Dedifferentiated amniotic fluid mesenchymal stem cell (primary cell): ENCODE measurements at regions not wholly inside any gene's neighbourhood (a gene's known extent, or its start where the extent isn't known, plus 50 kb on each side); places are given as distances from the start of the nearest gene placed in this dataset.

Experiments
- DNase-seq: peaks from one replicate; pipeline ENCODE4 v3.0.0-alpha.2; 2016; ENCODE audit errors: extremely low spot score

- peak; percentile 89 for DNase-seq
Measured at GRCh38 chr2:189267925-189268579, 88.5 kb upstream of the COL5A2 start.

- no peak for DNase-seq
Measured at GRCh38 chr2:189268763-189269162, 89.2 kb upstream of the COL5A2 start.

GRCh38 chr2:189273734-189274133, 94.2 kb upstream of the COL5A2 start:
- no peak for DNase-seq

GRCh38 chr2:189274361-189274760, 94.8 kb upstream of the COL5A2 start:
- no peak for DNase-seq

GRCh38 chr2:189276277-189276676, 96.7 kb upstream of the COL5A2 start:
- DNase-seq: peak; percentile 95

- DNase-seq: no peak
Measured at GRCh38 chr2:189281201-189281600, 101.6 kb upstream of the COL5A2 start.

GRCh38 chr2:189285349-189285748, 105.8 kb upstream of the COL5A2 start:
- no peak for DNase-seq

GRCh38 chr2:189285962-189286645, 106.5 kb upstream of the COL5A2 start:
- DNase-seq: peak; percentile 94

- no peak for DNase-seq
Measured at GRCh38 chr2:189287363-189287762, 107.8 kb upstream of the COL5A2 start.

GRCh38 chr2:189287982-189288521, 108.5 kb upstream of the COL5A2 start:
- DNase-seq: peak; percentile 91

GRCh38 chr2:189291460-189291859, 111.9 kb upstream of the COL5A2 start:
- no peak for DNase-seq

- no peak for DNase-seq
Measured at GRCh38 chr2:189293164-189293563, 113.6 kb upstream of the COL5A2 start.

- DNase-seq: peak; percentile 45
Measured at GRCh38 chr2:189297446-189297845, 117.9 kb upstream of the COL5A2 start.

- DNase-seq: no peak
Measured at GRCh38 chr2:189298038-189298437, 118.5 kb upstream of the COL5A2 start.

- DNase-seq: no peak
Measured at GRCh38 chr2:189298481-189298880, 118.9 kb upstream of the COL5A2 start.

GRCh38 chr2:189299974-189300373, 120.4 kb upstream of the COL5A2 start:
- DNase-seq: no peak

- no peak for DNase-seq
Measured at GRCh38 chr2:189300916-189301315, 121.4 kb upstream of the COL5A2 start.

GRCh38 chr2:189302274-189302948, 122.8 kb upstream of the COL5A2 start:
- no peak for DNase-seq

- no peak for DNase-seq
Measured at GRCh38 chr2:189304360-189304759, 124.8 kb upstream of the COL5A2 start.

GRCh38 chr2:189305291-189305943, 125.9 kb upstream of the COL5A2 start:
- DNase-seq: no peak

GRCh38 chr2:189306525-189306924, 127.0 kb upstream of the COL5A2 start:
- no peak for DNase-seq
